HK-2 (cell line): ENCODE measurements at regions not wholly inside any gene's neighbourhood (a gene's known extent, or its start where the extent isn't known, plus 50 kb on each side); places are given as distances from the start of the nearest gene placed in this dataset.

Experiments
- DNase-seq: peaks from one replicate; pipeline ENCODE4 v3.0.0-alpha.2; 2018; ENCODE audit not compliant: unreplicated experiment

DNA sequence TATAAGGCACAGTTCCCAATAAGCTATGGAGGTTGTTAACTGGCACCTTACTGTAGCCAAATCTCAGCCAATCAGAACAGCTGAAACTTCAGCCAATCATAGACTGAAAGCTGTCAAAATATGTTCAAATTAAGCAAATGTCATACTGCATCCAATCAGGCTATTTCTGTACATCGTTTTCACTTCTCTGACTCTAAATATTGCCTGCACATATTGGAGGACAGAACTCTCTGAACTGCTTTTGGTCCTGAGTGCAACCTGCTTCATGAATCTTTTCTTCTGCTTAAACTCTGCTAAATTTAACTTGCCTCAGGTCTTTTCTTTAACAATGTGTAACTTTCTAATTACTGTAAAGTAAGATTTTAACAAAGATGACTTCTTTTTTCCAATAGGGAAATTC lies 1198.9 kb upstream of the PCDH7 start:
- DNase-seq: no peak

DNA sequence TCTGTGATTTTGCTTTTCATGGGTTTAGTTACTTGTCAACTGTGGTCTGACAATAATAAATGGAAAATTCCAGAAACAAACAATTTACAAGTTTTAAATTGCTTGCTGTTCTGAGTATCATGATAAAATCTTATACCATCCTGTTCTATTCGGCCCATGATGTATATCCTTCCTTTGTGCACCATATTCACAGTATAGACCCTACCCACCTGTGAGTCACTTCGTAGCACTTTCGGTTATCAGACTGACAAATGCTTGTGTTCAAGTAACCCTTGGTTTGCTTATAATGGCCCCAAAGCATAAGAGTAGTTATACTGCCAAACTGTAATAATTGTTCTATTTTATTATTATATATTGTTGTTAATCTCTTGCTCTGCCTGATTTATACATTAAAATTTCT lies 1183.4 kb upstream of the PCDH7 start:
- no peak for DNase-seq

DNA sequence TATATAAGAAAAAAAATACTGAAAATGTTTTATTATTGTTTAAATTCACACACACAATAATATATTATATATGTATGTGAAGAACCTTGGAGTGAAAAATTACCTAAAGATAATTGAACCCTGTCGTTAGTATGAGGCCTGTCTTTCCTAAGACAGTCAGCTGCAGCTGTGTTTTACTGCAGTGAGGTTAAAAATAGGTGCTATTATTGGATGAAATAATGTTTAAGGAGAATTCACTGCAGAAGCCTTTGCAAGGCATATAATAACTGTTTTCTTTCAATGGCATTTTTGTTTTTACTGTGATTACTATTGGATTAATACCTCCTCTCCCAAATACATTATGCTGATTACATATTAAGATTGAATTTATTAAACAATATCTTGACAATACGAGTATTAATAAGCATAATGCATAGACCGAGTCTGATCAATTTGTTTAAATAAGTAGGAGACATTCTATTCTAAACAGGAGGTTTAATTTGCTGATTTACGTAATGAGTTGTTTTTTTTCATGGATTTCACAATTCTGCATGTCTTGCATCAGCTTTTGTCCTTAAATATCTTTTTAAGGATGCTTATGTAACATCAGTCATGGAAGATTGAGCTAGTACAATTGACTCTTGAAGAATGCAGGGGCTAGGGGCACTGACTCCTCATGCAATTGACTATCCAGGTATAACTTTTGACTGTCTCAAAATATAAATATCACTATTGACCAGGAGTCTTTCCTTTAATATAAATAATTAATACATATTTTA lies 1181.1 kb upstream of the PCDH7 start:
- DNase-seq: no peak

DNA sequence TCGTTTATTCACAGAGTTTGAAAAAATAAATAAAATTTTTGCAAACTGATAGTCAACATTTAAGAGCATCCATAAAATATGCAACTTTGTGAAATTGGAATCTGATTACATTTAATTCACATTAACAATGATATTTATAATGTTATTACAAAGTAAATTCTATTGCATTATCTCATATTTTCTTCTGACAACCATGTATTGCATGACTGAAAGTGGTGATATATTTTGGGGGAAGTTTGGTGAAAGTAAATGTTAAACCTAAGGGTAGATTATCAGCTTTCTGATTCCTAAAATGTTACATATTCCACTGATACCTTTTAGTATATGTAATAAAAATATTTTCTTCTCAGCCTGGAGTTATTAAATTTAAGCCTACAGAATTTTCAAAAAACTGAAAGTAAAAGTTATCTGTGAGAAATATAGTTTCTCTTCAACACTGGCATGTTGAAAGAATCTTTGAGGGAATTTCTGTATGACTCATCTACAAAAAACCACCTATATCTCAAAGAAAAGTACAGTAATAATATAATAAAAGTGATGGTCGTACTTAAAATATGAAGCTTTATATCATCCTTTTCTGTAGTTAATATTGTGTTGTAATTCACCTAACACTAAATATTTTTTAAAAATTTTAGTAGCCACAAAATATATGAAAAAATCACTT lies 1179.6 kb upstream of the PCDH7 start:
- DNase-seq: no peak

DNA sequence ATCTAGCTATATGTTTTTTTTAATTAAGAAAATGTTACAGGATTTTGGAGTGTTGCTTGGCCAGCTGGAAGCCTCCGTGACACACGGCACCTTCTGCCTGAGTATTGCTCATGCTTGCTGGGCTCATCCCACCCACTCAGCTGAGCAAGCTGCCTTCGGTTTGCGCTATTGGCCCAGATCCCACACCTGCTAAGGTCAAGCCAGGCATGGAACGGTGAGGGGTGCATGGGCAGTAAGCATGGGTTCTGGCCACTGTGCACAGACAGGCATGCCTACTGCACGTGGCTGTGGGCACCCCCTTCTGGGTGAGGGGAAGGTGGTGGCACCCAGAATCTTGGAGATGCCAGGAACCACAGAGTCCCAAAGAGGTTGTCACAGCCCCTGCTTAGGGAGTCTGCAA lies 1178.4 kb upstream of the PCDH7 start:
- DNase-seq: no peak

DNA sequence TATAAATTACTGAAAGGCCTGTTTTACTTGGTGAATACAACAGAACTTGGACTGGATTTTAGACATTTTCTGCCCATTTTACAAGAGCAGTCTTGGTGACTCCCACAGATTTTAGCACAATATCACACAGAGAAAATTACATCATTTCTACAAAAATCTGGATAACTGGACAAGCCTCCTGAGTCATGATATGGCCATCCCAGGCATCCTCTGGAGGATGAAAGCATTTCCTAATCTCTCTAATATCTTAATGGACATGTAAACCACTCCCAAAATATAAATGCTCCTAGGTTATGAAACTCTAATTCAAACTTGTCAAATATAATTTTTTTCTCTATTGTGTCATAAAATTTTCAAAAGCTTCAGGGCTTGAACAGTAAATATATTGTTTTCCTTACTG lies 1170.8 kb upstream of the PCDH7 start:
- no peak for DNase-seq

DNA sequence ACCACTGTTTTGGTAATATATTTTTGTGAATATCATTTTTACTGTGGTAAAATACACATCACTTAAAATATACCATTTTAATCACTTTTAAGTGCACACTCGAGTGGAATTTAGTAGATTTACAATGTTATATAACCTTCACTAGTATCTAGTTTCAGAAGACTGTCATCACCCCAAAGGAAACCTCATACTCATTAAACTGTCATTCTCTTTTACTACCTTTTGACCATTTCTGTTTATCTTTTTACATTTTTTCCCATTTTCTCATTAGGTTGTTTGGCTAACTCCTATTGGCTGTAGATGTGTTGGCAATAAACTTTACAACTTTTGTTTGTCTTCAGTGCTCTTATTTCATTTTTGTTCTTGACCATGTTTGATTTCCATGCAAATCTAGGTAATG lies 1168.3 kb upstream of the PCDH7 start:
- DNase-seq: no peak

DNA sequence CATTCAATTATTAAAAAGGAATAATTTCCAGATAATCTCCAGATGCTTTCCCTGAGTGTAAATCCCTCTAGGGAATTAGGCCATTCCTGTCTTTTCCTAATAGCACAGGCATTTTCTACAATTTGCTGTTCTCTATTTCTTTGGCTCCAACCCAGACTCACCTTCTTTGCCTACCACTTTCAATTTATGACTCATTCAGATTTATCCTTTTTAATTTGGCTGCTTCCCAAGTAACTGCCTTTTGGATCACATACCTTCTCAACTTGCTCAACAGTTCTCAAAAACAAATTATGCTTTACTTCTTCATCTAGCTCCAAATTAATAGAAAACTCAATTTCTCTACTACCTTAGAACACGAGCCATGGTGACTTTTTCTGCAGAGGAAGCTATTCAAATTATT lies 1166.3 kb upstream of the PCDH7 start:
- DNase-seq: no peak

DNA sequence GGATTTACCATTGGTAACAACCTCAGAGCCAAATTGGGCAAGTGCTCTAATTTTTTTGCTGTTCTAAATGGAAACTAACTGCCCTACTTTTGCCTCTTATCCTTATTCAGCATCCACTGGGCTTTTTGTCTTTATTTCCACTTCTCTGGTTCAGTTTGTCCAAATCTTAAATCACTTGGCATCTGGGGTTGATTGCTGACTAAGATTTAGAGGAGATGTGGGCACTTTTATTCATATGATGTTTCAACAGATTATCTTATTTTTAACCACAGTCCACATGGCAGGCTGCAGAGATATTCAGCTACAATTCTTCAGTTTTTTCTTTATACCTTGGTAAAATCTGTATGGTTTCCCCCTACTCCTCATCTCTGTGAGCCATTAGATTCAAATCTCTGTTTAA lies 1161.4 kb upstream of the PCDH7 start:
- DNase-seq: no peak

DNA sequence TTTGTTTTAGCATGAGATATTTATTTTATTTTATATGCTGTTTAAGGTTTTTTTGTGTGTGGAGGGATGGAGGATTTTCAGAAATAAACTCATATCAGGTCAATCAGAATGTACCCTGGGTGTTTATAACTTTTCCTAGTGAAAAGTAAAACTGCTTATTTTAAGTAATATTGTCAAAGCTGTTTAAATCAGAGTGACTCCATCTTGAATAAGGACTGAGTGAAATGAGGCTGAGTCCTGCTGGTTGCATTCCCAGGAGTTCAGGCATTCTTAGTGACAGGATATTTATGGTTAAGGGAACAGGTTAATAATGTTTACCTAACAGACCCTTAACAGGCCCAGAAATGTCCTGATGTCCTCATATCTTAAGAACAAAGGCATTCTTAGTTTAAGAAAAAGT lies 1160.9 kb upstream of the PCDH7 start:
- no peak for DNase-seq

DNA sequence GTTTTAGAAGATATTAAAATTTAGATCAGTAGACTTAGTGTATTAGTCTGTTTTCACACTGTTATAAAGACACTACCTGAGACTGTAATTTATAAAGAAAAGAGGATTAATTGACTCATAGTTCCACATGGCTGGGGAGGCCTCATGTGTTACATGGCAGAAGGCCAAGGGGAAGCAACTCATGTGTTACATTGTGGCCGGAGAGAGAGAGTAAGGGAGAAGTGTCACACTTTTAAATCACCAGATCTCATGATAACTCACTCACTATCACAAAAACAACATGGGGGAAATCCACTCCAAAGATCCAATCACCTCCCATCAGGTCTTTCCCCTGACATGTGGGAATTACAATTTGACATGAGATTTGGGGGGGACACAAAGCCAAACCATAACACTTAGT lies 1159.7 kb upstream of the PCDH7 start:
- peak; percentile 51 for DNase-seq

DNA sequence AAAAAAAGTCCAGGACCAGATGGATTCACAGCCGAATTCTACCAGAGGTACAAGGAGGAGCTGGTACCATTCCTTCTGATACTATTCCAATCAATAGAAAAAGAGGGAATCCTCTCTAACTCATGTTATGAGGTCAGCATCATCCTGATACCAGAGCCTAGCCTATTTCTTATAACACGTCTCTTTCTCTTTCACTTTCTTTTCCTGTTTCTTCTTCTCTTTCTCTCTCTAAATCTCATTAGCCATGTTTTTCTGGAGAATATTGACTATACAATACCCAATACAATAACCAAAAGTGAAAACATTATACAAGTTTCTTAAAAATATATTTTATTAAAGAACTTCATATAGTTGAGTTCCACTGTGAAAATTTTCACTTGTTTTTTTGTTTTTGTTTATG lies 1154.9 kb upstream of the PCDH7 start:
- no peak for DNase-seq

DNA sequence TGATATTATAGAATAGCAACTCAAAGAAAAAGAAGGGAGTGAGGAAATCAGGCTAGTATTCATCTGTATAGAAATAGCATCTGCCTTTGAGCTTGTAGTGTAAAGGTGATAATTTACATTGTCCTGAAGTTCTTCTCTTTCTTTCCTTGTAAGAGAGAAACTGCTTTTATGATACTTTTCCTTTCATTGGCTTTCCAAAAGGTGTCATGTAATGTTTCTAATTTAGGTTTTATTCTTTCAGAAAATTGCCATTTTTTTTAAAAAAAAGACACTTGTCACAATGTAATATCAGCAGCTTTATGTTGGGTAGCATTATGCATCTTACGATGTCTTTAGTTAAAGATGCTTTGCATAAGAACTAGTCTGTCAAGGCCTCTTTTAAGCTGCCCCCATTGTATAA lies 1153.8 kb upstream of the PCDH7 start:
- DNase-seq: no peak

DNA sequence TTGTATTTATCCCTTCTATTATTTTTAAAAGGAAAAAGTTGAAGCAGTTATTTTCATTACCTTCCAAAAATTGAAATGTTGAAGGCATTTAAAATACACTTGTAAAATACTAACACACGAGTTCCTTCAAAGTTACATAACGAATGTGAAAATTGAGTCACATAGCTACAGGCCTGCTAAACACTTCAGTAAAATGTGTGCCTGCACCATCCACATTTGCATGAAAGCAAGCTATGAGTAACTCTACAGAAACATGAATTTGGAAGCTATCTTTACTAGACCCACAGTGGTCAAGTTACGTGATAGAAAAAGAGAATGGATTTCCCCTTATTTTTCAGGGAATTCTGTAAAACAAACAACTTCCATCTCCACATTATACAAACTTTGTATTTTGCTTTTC lies 1148.8 kb upstream of the PCDH7 start:
- DNase-seq: no peak

DNA sequence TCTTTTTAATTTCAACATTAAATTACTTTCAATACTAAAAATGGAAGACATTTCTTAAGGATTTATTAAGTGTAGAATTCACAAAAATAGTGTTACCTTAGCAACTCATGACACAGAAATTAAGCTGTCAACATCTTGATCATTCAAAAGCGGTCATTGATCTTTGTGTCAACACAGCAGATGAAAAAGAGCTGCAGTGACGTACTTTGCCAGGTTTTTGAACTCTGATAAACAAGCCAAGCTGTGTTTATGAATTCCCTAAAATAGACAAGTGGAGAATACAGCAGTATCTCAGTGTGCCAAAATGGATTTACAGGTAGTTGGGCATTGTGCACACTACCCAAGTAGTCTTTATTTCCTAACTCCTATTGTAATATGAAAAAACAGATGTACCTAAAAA lies 1141.8 kb upstream of the PCDH7 start:
- DNase-seq: no peak

DNA sequence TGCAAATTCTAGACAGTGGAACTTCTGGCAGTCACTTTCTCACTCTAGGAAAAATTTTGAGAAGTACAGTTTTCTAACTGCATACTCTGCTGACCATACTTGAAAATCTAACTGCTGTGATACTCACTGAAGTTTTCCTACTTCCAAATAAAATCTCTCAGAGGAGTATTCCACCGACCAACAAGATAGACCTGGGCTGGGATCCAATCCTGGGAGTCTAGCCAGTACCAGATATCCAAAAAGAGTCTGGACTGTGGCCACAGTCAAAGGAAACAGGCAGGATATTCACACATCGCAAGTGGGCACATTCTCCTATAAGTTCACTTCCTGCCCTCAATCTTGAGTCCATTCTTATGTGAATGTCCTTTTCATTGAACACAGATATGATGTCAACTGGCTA lies 1138.7 kb upstream of the PCDH7 start:
- DNase-seq: no peak

DNA sequence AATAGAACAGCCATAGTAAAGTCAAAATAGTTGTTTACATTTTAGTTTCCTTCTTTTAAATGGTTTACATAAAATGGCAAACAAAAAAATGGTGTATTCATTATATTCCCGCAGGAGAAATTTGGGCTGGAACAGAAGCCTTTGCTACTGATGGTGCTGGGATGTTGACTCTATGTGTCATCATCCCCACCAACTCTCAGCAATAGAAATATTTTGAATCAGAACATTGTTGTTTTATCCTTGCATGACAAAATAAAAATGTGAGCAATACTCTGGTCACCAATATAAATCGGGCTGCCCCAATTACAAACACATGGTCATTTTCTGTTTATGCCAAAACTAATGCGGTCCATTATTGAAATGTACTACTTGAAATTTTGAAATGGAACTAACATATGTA lies 1131.6 kb upstream of the PCDH7 start:
- DNase-seq: no peak

DNA sequence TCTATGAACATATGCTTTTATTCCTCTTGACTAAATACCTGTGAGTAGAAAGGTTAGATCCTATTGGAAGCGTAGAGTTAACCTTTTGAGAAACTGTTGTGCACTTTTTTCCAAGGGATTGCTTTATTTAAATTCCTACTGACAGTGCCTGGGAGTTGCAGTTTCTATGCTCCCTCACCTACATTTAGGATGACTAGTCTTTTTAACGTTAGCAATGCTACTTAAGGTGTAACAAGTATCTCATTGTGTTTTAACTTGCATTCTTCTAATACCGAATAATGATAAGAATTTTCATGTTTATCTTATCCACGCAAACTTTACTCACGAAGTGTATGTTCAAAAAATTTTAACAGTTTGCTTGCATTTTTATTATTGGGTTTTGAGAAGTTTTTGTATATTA lies 1123.9 kb upstream of the PCDH7 start:
- no peak for DNase-seq

DNA sequence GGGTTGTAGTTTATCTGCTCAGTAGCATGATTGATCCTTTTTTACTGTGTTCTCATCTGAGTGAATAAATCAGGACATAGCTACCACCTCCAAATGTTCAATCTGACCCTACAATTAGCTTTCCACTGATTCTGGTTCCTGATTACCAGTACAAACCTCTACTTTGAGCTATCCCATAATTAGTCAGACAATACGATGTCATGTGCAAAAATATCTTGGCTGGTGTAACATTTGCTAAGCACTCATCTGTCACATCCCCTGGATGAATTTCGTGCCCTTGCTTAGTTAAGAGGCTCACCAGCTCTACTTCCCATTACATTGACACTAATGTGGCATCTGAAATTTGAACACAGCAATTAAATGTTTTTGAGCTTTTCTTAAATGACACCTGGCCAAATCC lies 1101.0 kb upstream of the PCDH7 start:
- no peak for DNase-seq

DNA sequence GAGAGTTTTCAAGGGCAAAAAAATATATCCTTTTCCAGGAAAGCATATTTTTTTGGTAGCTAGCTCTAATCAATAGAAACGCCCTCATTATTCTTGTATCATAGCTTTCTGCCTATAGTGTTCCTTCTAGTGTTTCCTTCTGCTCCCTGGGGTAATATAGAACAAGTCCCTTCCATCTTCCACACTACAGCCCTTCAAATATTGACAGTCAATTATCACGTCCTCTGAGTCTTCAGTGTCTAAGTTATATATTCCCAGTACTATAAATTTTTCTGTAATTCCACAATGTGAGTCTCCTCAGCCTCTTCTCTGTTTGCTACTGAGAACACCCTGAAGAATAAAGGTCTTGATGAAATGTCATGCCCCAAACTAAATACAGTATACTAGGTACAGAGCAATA lies 1088.0 kb upstream of the PCDH7 start:
- no peak for DNase-seq

DNA sequence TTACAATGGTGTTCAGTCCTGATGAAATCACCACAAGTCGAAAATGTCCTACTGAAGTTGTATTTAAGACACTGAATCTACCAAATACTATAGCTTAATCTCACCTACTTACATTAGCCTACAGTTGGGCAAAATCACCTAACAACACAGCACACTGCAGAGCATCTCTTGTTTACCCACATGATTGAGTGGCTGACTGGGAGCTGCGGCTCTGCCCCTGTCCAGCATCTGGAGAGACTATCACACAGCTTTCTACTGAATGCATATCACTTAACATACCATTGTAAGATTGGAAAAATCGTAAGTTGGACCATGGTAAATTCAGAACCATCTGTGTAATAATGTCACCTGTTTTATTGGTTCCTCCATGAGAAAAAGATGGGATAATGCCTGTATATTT lies 1083.2 kb upstream of the PCDH7 start:
- DNase-seq: no peak

DNA sequence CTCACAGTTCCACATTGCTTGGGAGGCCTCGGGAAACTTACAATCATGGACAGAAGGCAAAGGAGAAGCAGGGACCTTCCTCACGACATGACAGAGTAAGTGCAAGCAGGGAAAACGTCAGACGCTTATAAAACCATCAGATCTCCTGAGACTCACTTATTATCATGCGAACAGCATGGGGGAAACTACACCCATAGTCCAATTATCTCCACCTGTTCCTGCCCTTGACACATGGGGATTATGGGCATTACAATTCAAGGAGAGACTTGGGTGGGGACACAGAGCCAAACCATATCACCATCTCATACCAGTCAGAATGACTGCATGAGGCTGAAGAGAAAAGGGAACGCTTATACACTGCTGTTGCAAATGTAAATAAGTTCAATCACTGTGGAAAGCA lies 1066.9 kb upstream of the PCDH7 start:
- no peak for DNase-seq

DNA sequence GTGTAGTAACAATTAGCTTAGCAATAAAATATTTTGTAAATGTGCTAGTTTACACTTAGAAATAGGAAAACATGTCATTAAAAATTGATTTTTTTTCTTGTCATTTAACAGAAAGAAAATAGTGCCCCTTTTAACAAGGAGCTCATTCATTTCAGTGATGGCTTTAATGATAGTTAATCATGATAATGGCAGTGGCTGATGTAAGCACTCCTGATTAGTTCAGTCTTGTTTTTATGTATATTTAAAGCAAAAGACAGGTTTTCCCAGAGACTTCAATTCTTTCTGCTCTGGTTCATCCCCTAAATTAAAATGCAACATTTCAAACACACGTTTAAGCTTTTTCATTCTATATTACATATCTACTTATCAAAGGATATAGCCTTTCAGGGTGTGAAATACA lies 1039.5 kb upstream of the PCDH7 start:
- no peak for DNase-seq

DNA sequence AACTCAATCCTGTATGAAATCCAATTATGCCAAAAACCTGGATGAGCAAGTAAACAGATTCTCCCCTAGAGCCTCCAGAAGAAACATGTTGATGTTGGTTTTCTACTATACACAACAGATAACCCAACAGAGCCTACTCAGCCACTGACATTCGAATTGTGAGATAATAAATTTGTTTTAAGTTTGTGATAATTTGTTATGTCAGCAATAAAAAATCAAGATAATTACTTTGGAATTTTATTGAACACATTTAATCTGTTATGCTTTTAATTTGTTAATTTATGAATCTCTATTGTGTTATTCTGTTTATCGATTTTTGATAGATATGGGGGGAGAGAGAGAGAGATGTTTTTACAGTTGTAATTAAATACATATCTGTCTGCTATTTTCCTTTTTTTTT lies 1016.1 kb upstream of the PCDH7 start:
- DNase-seq: no peak
